HepG2 (cell line): ENCODE measurements at regions not wholly inside any gene's neighbourhood (a gene's known extent, or its start where the extent isn't known, plus 50 kb on each side); places are given as distances from the start of the nearest gene placed in this dataset.

Source experiments
- ATAC-seq: fragments of 200-7000 bp; cut with Tn5 transposase; 3 replicates; pipeline ENCODE4 v1.9.1; 2020; ENCODE audit warnings: mild to moderate bottlenecking, moderate library complexity
- BruUV-seq: library from RNA; stranded (reverse); fragments of 400-500 nt; replicated peaks from 2 replicates; lab custom pipeline; 2021; lab: Mats Ljungman, UMichigan
- CTCF ChIA-PET: fragments of 300-600 bp; formaldehyde crosslinking; extraction: SDS; loops from one replicate; lab custom pipeline; 2021; ENCODE audit warnings: low total read pairs, inconsistent platforms, low intra/inter-chr PET ratio; lab: Yijun Ruan, JAX
- POLR2A ChIA-PET: fragments of 350-600 bp; sonication (Branson Sonifier 250); formaldehyde crosslinking; loops from one replicate; lab custom pipeline; 2020; ENCODE audit warnings: antibody characterized with exemption, inconsistent platforms; lab: Yijun Ruan, JAX
- DNase-seq: peaks from one replicate; pipeline ENCODE4 v3.0.0-alpha.2; 2015; ENCODE audit warnings: low spot score
- FAIRE-seq: peaks from 3 replicates; lab custom pipeline; 2011; peaks lifted over from hg19 to GRCh38; lab: Jason Lieb, UNC
- H2AFZ ChIP-seq: one replicate; pipeline ENCODE4 v1.6.1; 2011; ENCODE audit warnings: low read length, inconsistent platforms
- H3K27ac ChIP-seq: fragments of 300-600 bp; 3 replicates; pipeline ENCODE4 v1.8.0; 2011; ENCODE audit warnings: mixed run types, mild to moderate bottlenecking, mixed read lengths, low read length, inconsistent platforms; ENCODE audit not compliant: insufficient read depth; ENCODE audit errors: extremely low read length
- H3K27me3 ChIP-seq, 2 experiments: fragments of 200-600 bp in 1 of 2; 2 replicates in 1 of 2; 3 replicates in 1 of 2; pipeline versions ENCODE4 v1.6.0 to v1.8.0; 2011; ENCODE audit warnings: low read length in 2 of 2, mild to moderate bottlenecking in 2 of 2, moderate library complexity in 2 of 2, inconsistent platforms in 1 of 2; ENCODE audit not compliant: insufficient read depth in 2 of 2, control insufficient read depth in 1 of 2
- H3K36me3 ChIP-seq, 2 experiments: fragments of 200-600 bp in 1 of 2; replicated peaks in 1 of 2; 2 replicates in 1 of 2; 3 replicates in 1 of 2; pipeline versions ENCODE4 v1.5.1 to v1.8.0; 2011; ENCODE audit warnings: low read length in 2 of 2, inconsistent platforms in 1 of 2; ENCODE audit not compliant: insufficient read depth in 2 of 2, control insufficient read depth in 1 of 2
- H3K4me1 ChIP-seq: 2 replicates; pipeline ENCODE4 v1.5.1; 2012; ENCODE audit warnings: low read length, inconsistent platforms; ENCODE audit not compliant: insufficient read depth
- H3K4me2 ChIP-seq: 2 replicates; pipeline ENCODE4 v1.6.0; 2011; ENCODE audit warnings: low read depth, low read length, inconsistent platforms
- H3K4me3 ChIP-seq, 3 experiments: fragments of 200-600 bp in 1 of 3; sonication (generic), shearing (Covaris generic) in 1 of 3; replicated peaks in 1 of 3; 2 replicates each; pipeline ENCODE4 v1.5.1; 2011 to 2016; ENCODE audit warnings: low read length in 3 of 3, inconsistent platforms in 2 of 3, low read depth in 2 of 3, mild to moderate bottlenecking in 2 of 3, control low read depth in 1 of 3, mixed read lengths in 1 of 3; ENCODE audit not compliant: insufficient read depth in 1 of 3
- H3K79me2 ChIP-seq: one replicate; pipeline ENCODE4 v1.6.1; 2011; ENCODE audit warnings: low read length, inconsistent platforms; ENCODE audit not compliant: insufficient read depth
- H3K9ac ChIP-seq: 2 replicates; pipeline ENCODE4 v1.6.0; 2011; ENCODE audit warnings: mild to moderate bottlenecking, low read depth, low read length, inconsistent platforms; ENCODE audit not compliant: insufficient read depth
- H3K9me3 ChIP-seq: 2 replicates; pipeline ENCODE4 v1.5.1; 2012; ENCODE audit warnings: mild to moderate bottlenecking, low read length
- H4K20me1 ChIP-seq: 2 replicates; pipeline ENCODE4 v1.6.0; 2011; ENCODE audit warnings: inconsistent platforms, mild to moderate bottlenecking, low read length, moderate library complexity; ENCODE audit not compliant: insufficient read depth
- ADNP ChIP-seq: sonication (generic); formaldehyde crosslinking; IDR thresholded peaks from 2 replicates; pipeline ENCODE4 v1.4.0; 2020; ENCODE audit warnings: missing genetic modification reagents
- CREB3 ChIP-seq: sonication (generic); formaldehyde crosslinking; IDR thresholded peaks from 2 replicates; pipeline ENCODE4 v1.5.0; 2020; ENCODE audit warnings: missing genetic modification reagents
- KLF9 ChIP-seq: IDR thresholded peaks from 2 replicates; pipeline ENCODE4 v1.6.1; 2016; ENCODE audit warnings: low read depth
- SMARCE1 ChIP-seq: fragments of 450-650 bp; IDR thresholded peaks from 2 replicates; pipeline ENCODE4 v1.6.1; 2017; ENCODE audit warnings: borderline replicate concordance
- ZHX1 ChIP-seq: sonication (generic); formaldehyde crosslinking; IDR thresholded peaks from 2 replicates; pipeline ENCODE4 v1.8.1; 2022; ENCODE audit warnings: low read depth, mild to moderate bottlenecking, missing genetic modification reagents
- ZNF260 ChIP-seq: sonication (generic); formaldehyde crosslinking; IDR thresholded peaks from 2 replicates; pipeline ENCODE4 v1.4.0; 2020; ENCODE audit warnings: missing genetic modification reagents, low read depth, mild to moderate bottlenecking, borderline replicate concordance
- ZNF276 ChIP-seq: sonication (generic); formaldehyde crosslinking; IDR thresholded peaks from 2 replicates; pipeline ENCODE4 v1.4.0; 2020; ENCODE audit warnings: mild to moderate bottlenecking, low read depth, missing genetic modification reagents
- ZNF432 ChIP-seq: sonication (generic); formaldehyde crosslinking; IDR thresholded peaks from 2 replicates; pipeline ENCODE4 v1.5.0; 2020; ENCODE audit warnings: missing genetic modification reagents, mild to moderate bottlenecking, borderline replicate concordance
- ZNF564 ChIP-seq: sonication (generic); formaldehyde crosslinking; IDR thresholded peaks from 2 replicates; pipeline ENCODE4 v1.8.1; 2023; ENCODE audit warnings: mild to moderate bottlenecking, missing genetic modification reagents
- ZNF737 ChIP-seq: sonication (generic); formaldehyde crosslinking; IDR thresholded peaks from 2 replicates; pipeline ENCODE4 v1.5.0; 2020; ENCODE audit warnings: missing genetic modification reagents, mild to moderate bottlenecking, borderline replicate concordance
- WGBS: methylation state at CpG from one replicate; pipeline ENCODE4 v1.1.6; 2017; ENCODE audit warnings: low lambda C conversion rate; 5-methylcytosine and 5-hydroxymethylcytosine counted together
- in situ Hi-C: cut with HindIII; loops from 2 replicates; pipeline ENCODE4 v1.10.0; 2017; ENCODE audit warnings: low pct_unique_long_range_greater_than_20kb; ENCODE audit not compliant: extremely low pct_ligation_motif_present
- intact Hi-C: fragments of 100-400 bp; cut with micrococcal nuclease; formaldehyde crosslinking; loops from one replicate; pipeline ENCODE4 v1.10.0; 2022; ENCODE audit not compliant: unreplicated experiment

GRCh38 chr3:110267304-110267845 is 804.2 kb upstream of the NECTIN3 start:
- intact Hi-C loops, result no loop called here

More at GRCh38 chr3:110267304-110267845, 804.2 kb upstream of the NECTIN3 start:
- Histone ChIP-seq H3K4me2 (no peak overlapping the region), H3K36me3 (no peaks in the 10 kb centered on the region), H3K79me2 (no peaks in the 10 kb centered on the region)
- no peak for FAIRE-seq
- 0 out of 3 replicates have a peak, but pooled peaks have one; percentile 23 for ATAC-seq
- no peak for TF ChIP-seq ZNF432 (CRISPR knock-in tag)
- TF ChIP-seq ZNF564 (CRISPR knock-in tag), result no peak
- no peak for TF ChIP-seq CREB3 (CRISPR knock-in tag)
- no peak for TF ChIP-seq SMARCE1
- TF ChIP-seq ZNF276, result no peak
- TF ChIP-seq ZNF260 (CRISPR knock-in tag), result no peak
- no peak for TF ChIP-seq KLF9 (CRISPR knock-in tag)
- TF ChIP-seq ADNP (CRISPR knock-in tag), result no peak
- TF ChIP-seq ZNF737, result no peak
- TF ChIP-seq ZHX1 (CRISPR knock-in tag), result no peak
- TF ChIP-seq, all 625 proteins: peak for 0
- no peak for DNase-seq
- Histone ChIP-seq H3K4me3 (no peak overlapping the region), H2AFZ (no peak overlapping the region), H3K27me3 (no peaks in the 10 kb centered on the region), H3K9me3 (no peaks in the 10 kb centered on the region), H3K9ac (no peak overlapping the region), H3K27ac (no peak overlapping the region), H4K20me1 (no peaks in the 10 kb centered on the region), H3K4me1 (no peaks in the 10 kb centered on the region)
- POLR2A ChIA-PET, result no interaction called here
- CTCF ChIA-PET, result no interaction called here
- WGBS, result 52% methylated on average over 4 of the region's 4 CpGs
- in situ Hi-C loops, result no loop called here
- BruUV-seq, result no TSS peak
